GM23338 (cell line): ENCODE measurements at regions not wholly inside any gene's neighbourhood (a gene's known extent, or its start where the extent isn't known, plus 50 kb on each side); places are given as distances from the start of the nearest gene placed in this dataset.

Experiments used
- ATAC-seq: fragments of 200-7000 bp; cut with Tn5 transposase; 3 replicates; pipeline ENCODE4 v1.9.1; 2020
- DNase-seq: peaks from one replicate; pipeline ENCODE4 v3.0.0-alpha.2; 2015; ENCODE audit warnings: low spot score
- H2AFZ ChIP-seq: fragments of 200-600 bp; sonication (generic); 2 replicates; pipeline ENCODE4 v1.8.0; 2016; ENCODE audit warnings: antibody characterized with exemption, mild to moderate bottlenecking, moderate library complexity
- H3F3A ChIP-seq: fragments of 200-600 bp; sonication (generic); replicated peaks from 2 replicates; pipeline ENCODE4 v1.8.0; 2017; ENCODE audit warnings: antibody characterized with exemption, mixed run types, low read depth
- H3K27ac ChIP-seq: fragments of 200-600 bp; sonication (generic); 2 replicates; pipeline ENCODE4 v1.6.1; 2016; ENCODE audit warnings: low read depth
- H3K27me3 ChIP-seq: fragments of 200-600 bp; sonication (generic); 2 replicates; pipeline ENCODE4 v1.8.0; 2016; ENCODE audit warnings: mild to moderate bottlenecking, mixed run types, moderate library complexity; ENCODE audit not compliant: insufficient read depth
- H3K36me3 ChIP-seq: fragments of 200-600 bp; sonication (generic); 2 replicates; pipeline ENCODE4 v1.8.0; 2016; ENCODE audit warnings: mild to moderate bottlenecking; ENCODE audit not compliant: insufficient read depth
- H3K4me1 ChIP-seq: fragments of 200-600 bp; sonication (generic); 2 replicates; pipeline ENCODE4 v1.8.0; 2016; ENCODE audit warnings: mild to moderate bottlenecking, moderate library complexity; ENCODE audit not compliant: insufficient read depth
- H3K4me2 ChIP-seq: fragments of 200-600 bp; sonication (generic); 2 replicates; pipeline ENCODE4 v1.7.1; 2017; ENCODE audit warnings: mixed run types
- H3K4me3 ChIP-seq: fragments of 200-600 bp; sonication (generic); 2 replicates; pipeline ENCODE4 v1.6.1; 2016; ENCODE audit warnings: mixed run types
- H3K79me2 ChIP-seq: fragments of 200-600 bp; sonication (generic); replicated peaks from 2 replicates; pipeline ENCODE4 v1.8.0; 2017; ENCODE audit warnings: mild to moderate bottlenecking; ENCODE audit not compliant: insufficient read depth
- H3K9me2 ChIP-seq: fragments of 200-600 bp; sonication (generic); 2 replicates; pipeline ENCODE4 v1.8.0; 2017; ENCODE audit not compliant: insufficient read depth
- H4K20me1 ChIP-seq: fragments of 200-600 bp; sonication (generic); replicated peaks from 2 replicates; pipeline ENCODE4 v1.8.0; 2017; ENCODE audit warnings: mild to moderate bottlenecking; ENCODE audit not compliant: insufficient read depth
- H3K27ac Mint-ChIP-seq: 2 replicates; pipeline ENCODE4 v1.8.0; 2020; ENCODE audit warnings: inconsistent platforms, mild to moderate bottlenecking, moderate library complexity, mixed read lengths
- H3K27me3 Mint-ChIP-seq: 3 replicates; pipeline ENCODE4 v1.8.0; 2022; ENCODE audit warnings: low read depth, mild to moderate bottlenecking, moderate library complexity, mixed read lengths, inconsistent platforms; ENCODE audit not compliant: insufficient read depth, poor library complexity
- H3K36me3 Mint-ChIP-seq: 3 replicates; pipeline ENCODE4 v1.8.0; 2021; ENCODE audit warnings: low read depth, mild to moderate bottlenecking, inconsistent platforms, moderate library complexity, mixed read lengths
- H3K4me1 Mint-ChIP-seq: 3 replicates; pipeline ENCODE4 v1.8.0; 2020; ENCODE audit warnings: mild to moderate bottlenecking, inconsistent platforms, mixed read lengths
- H3K4me3 Mint-ChIP-seq: 3 replicates; pipeline ENCODE4 v1.8.0; 2021; ENCODE audit warnings: moderate library complexity, mild to moderate bottlenecking, inconsistent platforms, mixed read lengths
- H3K9me3 Mint-ChIP-seq: 3 replicates; pipeline ENCODE4 v1.8.0; 2020; ENCODE audit warnings: moderate library complexity, mild to moderate bottlenecking, inconsistent platforms, mixed read lengths
- CREB1 ChIP-seq: fragments of 250-450 bp; sonication (Bioruptor Pico); IDR thresholded peaks from 2 replicates; pipeline ENCODE4 v1.5.0; 2020; ENCODE audit warnings: low read depth, mild to moderate bottlenecking, moderate library complexity
- EZH2 ChIP-seq: fragments of 200-600 bp; sonication (generic); IDR thresholded peaks from one replicate; pipeline ENCODE4 v1.8.0; 2017; ENCODE audit warnings: antibody characterized with exemption, mild to moderate bottlenecking, low read depth; ENCODE audit not compliant: unreplicated experiment
- EZH2phosphoT487 ChIP-seq: fragments of 200-600 bp; sonication (generic); IDR thresholded peaks from one replicate; pipeline ENCODE4 v1.8.1; 2018; ENCODE audit warnings: antibody characterized with exemption; ENCODE audit not compliant: unreplicated experiment
- JUNB ChIP-seq: IDR thresholded peaks from one replicate; pipeline ENCODE4 v1.6.1; 2016; ENCODE audit warnings: antibody characterized with exemption; ENCODE audit not compliant: unreplicated experiment
- NANOG ChIP-seq: IDR thresholded peaks from 2 replicates; pipeline ENCODE4 v1.6.1; 2016; ENCODE audit warnings: antibody characterized with exemption, borderline replicate concordance
- STAT1 ChIP-seq: IDR thresholded peaks from one replicate; pipeline ENCODE4 v1.6.1; 2016; ENCODE audit warnings: antibody characterized with exemption; ENCODE audit not compliant: unreplicated experiment
- ZNF114 ChIP-seq: fragments of 250-450 bp; sonication (Bioruptor Pico); IDR thresholded peaks from 2 replicates; pipeline ENCODE4 v1.5.0; 2020; ENCODE audit warnings: mild to moderate bottlenecking, moderate library complexity
- ZNF331 ChIP-seq: fragments of 250-450 bp; sonication (Bioruptor Pico); IDR thresholded peaks from 2 replicates; pipeline ENCODE4 v1.5.0; 2020; ENCODE audit warnings: low read depth, mild to moderate bottlenecking, moderate library complexity
- TF ChIP-seq, protein P1 (sequence below): fragments of 250-450 bp; sonication (Bioruptor Pico); IDR thresholded peaks from 2 replicates; pipeline ENCODE4 v1.5.0; 2020; ENCODE audit warnings: mild to moderate bottlenecking, moderate library complexity
- TF ChIP-seq, protein P2 (sequence below): IDR thresholded peaks from 2 replicates; pipeline ENCODE4 v1.6.1; 2016; ENCODE audit warnings: antibody characterized with exemption
- TF ChIP-seq, protein P3 (sequence below), 2 experiments: fragments of 200-600 bp in 1 of 2; sonication (generic) in 1 of 2; conservative IDR thresholded peaks; 2 replicates each; pipeline versions ENCODE4 v1.5.1 to v1.6.1; 2016 to 2017; ENCODE audit warnings: antibody characterized with exemption in 2 of 2, low read depth in 2 of 2, mild to moderate bottlenecking in 2 of 2, moderate library complexity in 1 of 2

DNA sequence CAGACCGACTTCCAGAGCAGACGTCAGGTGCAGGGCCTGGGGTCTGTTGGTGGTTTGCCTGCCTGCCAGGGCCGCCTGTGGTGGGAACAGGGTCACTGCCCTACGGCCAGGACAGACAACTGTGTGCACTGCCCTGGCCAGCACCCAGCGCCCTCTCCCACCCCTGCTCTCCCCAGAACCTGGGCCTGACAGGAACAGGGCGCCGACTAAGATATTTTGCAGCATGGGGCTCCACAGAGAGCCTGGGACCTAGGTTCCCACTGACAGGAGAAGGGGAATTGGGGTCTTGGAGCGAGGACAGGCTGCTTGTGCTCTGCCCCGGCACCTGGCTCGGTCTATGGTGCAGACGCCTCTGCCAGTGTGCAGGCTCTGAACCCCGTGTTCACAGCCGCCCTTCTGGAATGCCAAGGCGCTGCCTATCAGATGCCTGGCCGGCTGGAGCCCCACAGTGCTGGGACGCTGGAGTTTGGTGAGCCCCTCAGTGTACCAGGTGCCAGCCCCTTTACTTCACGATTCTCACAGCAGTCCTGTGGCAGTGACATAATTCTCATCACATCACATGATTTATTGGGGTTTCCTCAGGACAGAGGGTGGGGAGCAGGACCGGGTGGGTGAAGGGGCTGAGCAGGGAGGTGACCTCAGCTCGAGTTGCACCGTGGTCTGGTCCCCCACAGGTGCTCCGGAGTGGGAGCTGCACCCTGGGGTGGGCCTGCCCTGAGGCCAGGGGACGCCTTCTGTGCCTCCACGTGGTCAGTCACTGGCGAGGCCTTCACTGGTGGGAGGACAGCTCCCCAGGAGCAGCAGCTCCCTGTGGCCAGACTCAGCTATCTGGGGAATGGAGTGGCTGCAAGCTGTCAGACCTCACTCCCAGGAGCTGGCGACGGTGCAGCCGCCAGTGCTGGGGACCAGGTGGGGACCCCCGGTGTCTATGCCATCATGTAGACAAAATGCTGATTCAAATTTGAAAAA, 113.8 kb upstream of the LRPAP1 start (continued):
- TF ChIP-seq, protein P1, sequence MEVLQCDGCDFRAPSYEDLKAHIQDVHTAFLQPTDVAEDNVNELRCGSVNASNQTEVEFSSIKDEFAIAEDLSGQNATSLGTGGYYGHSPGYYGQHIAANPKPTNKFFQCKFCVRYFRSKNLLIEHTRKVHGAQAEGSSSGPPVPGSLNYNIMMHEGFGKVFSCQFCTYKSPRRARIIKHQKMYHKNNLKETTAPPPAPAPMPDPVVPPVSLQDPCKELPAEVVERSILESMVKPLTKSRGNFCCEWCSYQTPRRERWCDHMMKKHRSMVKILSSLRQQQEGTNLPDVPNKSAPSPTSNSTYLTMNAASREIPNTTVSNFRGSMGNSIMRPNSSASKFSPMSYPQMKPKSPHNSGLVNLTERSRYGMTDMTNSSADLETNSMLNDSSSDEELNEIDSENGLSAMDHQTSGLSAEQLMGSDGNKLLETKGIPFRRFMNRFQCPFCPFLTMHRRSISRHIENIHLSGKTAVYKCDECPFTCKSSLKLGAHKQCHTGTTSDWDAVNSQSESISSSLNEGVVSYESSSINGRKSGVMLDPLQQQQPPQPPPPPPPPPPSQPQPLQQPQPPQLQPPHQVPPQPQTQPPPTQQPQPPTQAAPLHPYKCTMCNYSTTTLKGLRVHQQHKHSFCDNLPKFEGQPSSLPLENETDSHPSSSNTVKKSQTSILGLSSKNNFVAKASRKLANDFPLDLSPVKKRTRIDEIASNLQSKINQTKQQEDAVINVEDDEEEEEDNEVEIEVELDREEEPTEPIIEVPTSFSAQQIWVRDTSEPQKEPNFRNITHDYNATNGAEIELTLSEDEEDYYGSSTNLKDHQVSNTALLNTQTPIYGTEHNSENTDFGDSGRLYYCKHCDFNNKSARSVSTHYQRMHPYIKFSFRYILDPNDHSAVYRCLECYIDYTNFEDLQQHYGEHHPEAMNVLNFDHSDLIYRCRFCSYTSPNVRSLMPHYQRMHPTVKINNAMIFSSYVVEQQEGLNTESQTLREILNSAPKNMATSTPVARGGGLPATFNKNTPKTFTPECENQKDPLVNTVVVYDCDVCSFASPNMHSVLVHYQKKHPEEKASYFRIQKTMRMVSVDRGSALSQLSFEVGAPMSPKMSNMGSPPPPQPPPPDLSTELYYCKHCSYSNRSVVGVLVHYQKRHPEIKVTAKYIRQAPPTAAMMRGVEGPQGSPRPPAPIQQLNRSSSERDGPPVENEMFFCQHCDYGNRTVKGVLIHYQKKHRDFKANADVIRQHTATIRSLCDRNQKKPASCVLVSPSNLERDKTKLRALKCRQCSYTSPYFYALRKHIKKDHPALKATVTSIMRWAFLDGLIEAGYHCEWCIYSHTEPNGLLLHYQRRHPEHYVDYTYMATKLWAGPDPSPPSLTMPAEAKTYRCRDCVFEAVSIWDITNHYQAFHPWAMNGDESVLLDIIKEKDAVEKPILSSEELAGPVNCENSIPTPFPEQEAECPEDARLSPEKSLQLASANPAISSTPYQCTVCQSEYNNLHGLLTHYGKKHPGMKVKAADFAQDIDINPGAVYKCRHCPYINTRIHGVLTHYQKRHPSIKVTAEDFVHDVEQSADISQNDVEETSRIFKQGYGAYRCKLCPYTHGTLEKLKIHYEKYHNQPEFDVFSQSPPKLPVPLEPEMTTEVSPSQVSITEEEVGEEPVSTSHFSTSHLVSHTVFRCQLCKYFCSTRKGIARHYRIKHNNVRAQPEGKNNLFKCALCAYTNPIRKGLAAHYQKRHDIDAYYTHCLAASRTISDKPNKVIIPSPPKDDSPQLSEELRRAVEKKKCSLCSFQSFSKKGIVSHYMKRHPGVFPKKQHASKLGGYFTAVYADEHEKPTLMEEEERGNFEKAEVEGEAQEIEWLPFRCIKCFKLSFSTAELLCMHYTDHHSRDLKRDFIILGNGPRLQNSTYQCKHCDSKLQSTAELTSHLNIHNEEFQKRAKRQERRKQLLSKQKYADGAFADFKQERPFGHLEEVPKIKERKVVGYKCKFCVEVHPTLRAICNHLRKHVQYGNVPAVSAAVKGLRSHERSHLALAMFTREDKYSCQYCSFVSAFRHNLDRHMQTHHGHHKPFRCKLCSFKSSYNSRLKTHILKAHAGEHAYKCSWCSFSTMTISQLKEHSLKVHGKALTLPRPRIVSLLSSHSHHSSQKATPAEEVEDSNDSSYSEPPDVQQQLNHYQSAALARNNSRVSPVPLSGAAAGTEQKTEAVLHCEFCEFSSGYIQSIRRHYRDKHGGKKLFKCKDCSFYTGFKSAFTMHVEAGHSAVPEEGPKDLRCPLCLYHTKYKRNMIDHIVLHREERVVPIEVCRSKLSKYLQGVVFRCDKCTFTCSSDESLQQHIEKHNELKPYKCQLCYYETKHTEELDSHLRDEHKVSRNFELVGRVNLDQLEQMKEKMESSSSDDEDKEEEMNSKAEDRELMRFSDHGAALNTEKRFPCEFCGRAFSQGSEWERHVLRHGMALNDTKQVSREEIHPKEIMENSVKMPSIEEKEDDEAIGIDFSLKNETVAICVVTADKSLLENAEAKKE (CRISPR knock-in tag): no peak
- no peak for TF ChIP-seq CREB1 (CRISPR knock-in tag)
- TF ChIP-seq NANOG: no peak
- no peak for TF ChIP-seq EZH2
- TF ChIP-seq ZNF331 (CRISPR knock-in tag): no peak

DNA sequence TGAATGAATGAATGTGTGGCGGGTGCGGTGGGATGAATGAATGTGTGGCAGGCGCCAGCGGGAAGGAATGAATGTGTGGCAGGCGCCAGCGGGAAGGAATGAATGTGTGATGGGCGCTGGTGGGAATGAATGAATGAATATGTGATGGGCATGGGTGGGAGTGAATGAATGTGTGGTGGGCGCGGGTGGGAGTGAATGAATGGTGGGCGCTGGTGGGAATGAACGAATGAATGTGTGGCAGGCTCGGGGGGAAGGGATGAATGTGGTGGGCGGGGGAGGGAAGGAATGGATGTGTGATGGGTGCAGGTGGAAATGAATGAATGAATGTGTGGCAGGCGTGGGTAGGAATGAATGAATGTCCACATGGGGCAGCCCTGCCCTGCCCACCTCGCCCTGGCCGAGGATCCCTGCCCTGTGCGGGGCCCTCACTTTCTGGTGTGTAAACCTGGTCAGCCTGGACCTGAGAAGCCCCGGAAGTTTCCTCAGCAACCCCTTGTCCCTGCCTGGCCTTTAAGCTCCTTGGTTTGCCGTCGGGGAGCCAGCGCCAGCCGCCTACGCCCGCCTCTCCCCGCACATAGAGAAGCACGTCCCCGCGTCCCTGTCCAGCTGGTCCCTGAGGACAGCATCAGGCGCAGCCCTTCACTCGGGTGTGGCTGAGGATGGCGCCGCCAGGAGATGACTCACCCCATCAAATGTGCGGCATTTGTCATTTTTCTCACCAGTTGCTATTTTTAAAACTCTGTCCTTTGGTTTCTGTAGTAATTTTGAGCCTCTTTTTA, 112.8 kb upstream of the LRPAP1 start:
- DNase-seq: no peak
- TF ChIP-seq ZNF114 (CRISPR knock-in tag) (no peak), EZH2phosphoT487 (no peak), JUNB (no peak), STAT1 (no peak), ZNF331 (CRISPR knock-in tag) (no peak), CREB1 (CRISPR knock-in tag) (no peak)
- TF ChIP-seq, protein P2, sequence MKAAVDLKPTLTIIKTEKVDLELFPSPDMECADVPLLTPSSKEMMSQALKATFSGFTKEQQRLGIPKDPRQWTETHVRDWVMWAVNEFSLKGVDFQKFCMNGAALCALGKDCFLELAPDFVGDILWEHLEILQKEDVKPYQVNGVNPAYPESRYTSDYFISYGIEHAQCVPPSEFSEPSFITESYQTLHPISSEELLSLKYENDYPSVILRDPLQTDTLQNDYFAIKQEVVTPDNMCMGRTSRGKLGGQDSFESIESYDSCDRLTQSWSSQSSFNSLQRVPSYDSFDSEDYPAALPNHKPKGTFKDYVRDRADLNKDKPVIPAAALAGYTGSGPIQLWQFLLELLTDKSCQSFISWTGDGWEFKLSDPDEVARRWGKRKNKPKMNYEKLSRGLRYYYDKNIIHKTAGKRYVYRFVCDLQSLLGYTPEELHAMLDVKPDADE: no peak
- TF ChIP-seq, protein P3, sequence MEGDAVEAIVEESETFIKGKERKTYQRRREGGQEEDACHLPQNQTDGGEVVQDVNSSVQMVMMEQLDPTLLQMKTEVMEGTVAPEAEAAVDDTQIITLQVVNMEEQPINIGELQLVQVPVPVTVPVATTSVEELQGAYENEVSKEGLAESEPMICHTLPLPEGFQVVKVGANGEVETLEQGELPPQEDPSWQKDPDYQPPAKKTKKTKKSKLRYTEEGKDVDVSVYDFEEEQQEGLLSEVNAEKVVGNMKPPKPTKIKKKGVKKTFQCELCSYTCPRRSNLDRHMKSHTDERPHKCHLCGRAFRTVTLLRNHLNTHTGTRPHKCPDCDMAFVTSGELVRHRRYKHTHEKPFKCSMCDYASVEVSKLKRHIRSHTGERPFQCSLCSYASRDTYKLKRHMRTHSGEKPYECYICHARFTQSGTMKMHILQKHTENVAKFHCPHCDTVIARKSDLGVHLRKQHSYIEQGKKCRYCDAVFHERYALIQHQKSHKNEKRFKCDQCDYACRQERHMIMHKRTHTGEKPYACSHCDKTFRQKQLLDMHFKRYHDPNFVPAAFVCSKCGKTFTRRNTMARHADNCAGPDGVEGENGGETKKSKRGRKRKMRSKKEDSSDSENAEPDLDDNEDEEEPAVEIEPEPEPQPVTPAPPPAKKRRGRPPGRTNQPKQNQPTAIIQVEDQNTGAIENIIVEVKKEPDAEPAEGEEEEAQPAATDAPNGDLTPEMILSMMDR (conservative IDR thresholded peaks at IDR 0.05; ENCODE audit: low read depth in 2 of 2): no peak
- H3K27ac Mint-ChIP-seq: no peak overlapping the region

More for the DNA sequence above, 112.8 kb upstream of the LRPAP1 start:
- Histone ChIP-seq H3K4me3 (no peak overlapping the region), H3K36me3 (no peaks in the 10 kb centered on the region), H3K79me2 (no peaks in the 10 kb centered on the region), H2AFZ (no peak overlapping the region), H3K27me3 (no peaks in the 10 kb centered on the region), H3F3A (no peaks in the 10 kb centered on the region), H3K27ac (no peak overlapping the region), H3K4me1 (no peaks in the 10 kb centered on the region), H3K9me2 (no peaks in the 10 kb centered on the region), H4K20me1 (no peaks in the 10 kb centered on the region), H3K4me2 (no peak overlapping the region)
- peaks cover 14% of the 10 kb centered on the region for H3K27me3 Mint-ChIP-seq
- H3K9me3 Mint-ChIP-seq: no peaks in the 10 kb centered on the region; the same call in 2 of the 3 replicates
- ATAC-seq: no peak
- H3K36me3 Mint-ChIP-seq: no peaks in the 10 kb centered on the region
- H3K4me1 Mint-ChIP-seq: peaks cover 9% of the 10 kb centered on the region; the same call in 1 of the 3 replicates
- no peak overlapping the region for H3K4me3 Mint-ChIP-seq
